C4-2B (cell line): ENCODE measurements at regions not wholly inside any gene's neighbourhood (a gene's known extent, or its start where the extent isn't known, plus 50 kb on each side); places are given as distances from the start of the nearest gene placed in this dataset.

Experiments
- CTCF ChIP-seq: fragments of 450-650 bp; conservative IDR thresholded peaks from 2 replicates; pipeline ENCODE4 v1.5.1; 2017; ENCODE audit warnings: mild to moderate bottlenecking
- ZFX ChIP-seq: fragments of 450-650 bp; IDR thresholded peaks from 2 replicates; pipeline ENCODE4 v1.6.1; 2017

- TF ChIP-seq CTCF, result no peak
- no peak for TF ChIP-seq ZFX
Observed at GRCh38 chr3:10566451-10566850, 61.1 kb upstream of the ATP2B2 start.
